Transverse colon (tissue), 4 donors: ENCODE measurements at regions not wholly inside any gene's neighbourhood (a gene's known extent, or its start where the extent isn't known, plus 50 kb on each side); places are given as distances from the start of the nearest gene placed in this dataset.

Experiments used
- DNase-seq: peaks from one replicate; pipeline ENCODE4 v3.0.0-alpha.2; 2019
- H3K27ac ChIP-seq, 4 donors: fragments of 200-600 bp; sonication (generic); 2 replicates each; pipeline ENCODE4 v1.5.1; 2016 to 2018; ENCODE audit warnings: inconsistent platforms in 4 of 4
- H3K27me3 ChIP-seq: fragments of 200-600 bp; sonication (generic); 2 replicates; pipeline ENCODE4 v1.5.1; 2017; ENCODE audit warnings: inconsistent platforms
- H3K36me3 ChIP-seq, 4 donors: fragments of 200-600 bp; sonication (generic); 2 replicates each; pipeline ENCODE4 v1.5.1; 2017 to 2019; ENCODE audit warnings: inconsistent platforms in 4 of 4
- H3K4me1 ChIP-seq, 4 donors: fragments of 200-600 bp; sonication (generic); 2 replicates each; pipeline ENCODE4 v1.5.1; 2017 to 2020; ENCODE audit warnings: inconsistent platforms in 4 of 4
- H3K4me3 ChIP-seq, 4 donors: fragments of 200-600 bp; sonication (generic); 1 replicate in 1 of 4; 2 replicates in 3 of 4; pipeline versions ENCODE4 v1.5.1 to v1.6.1; 2017 to 2019; ENCODE audit warnings: inconsistent platforms in 4 of 4
- H3K9me3 ChIP-seq, 2 donors: fragments of 200-600 bp; sonication (generic); 2 replicates each; pipeline ENCODE4 v1.5.1; 2017 to 2019; ENCODE audit warnings: inconsistent platforms in 2 of 2
- EP300 ChIP-seq: sonication (generic); formaldehyde crosslinking; IDR thresholded peaks from one replicate; pipeline ENCODE4 v1.6.1; 2017; ENCODE audit warnings: antibody characterized with exemption, low read depth
- POLR2A ChIP-seq: fragments of 450-650 bp; IDR thresholded peaks from one replicate; pipeline ENCODE4 v1.6.1; 2016; ENCODE audit warnings: antibody characterized with exemption, mild to moderate bottlenecking, moderate library complexity
- POLR2AphosphoS5 ChIP-seq, 3 donors: sonication (generic); formaldehyde crosslinking; IDR thresholded peaks; one replicate each; pipeline ENCODE4 v1.6.1; 2016; ENCODE audit warnings: antibody characterized with exemption in 3 of 3
- WGBS, 2 donors: methylation state at CpG; one replicate each; pipeline ENCODE4 v1.1.5; 2018; ENCODE audit warnings: low coverage in 1 of 2; 5-methylcytosine and 5-hydroxymethylcytosine counted together
- in situ Hi-C, 4 donors: fragments of 200-750 bp; cut with MboI; loops; one replicate each; pipeline versions ENCODE4 v1.15.0 to v1.15.1; 2017; ENCODE audit warnings: low sequenced_read_pairs in 3 of 4, low pct_ligation_motif_present in 1 of 4, low pct_unique_long_range_greater_than_20kb in 1 of 4
- intact Hi-C: fragments of 100-400 bp; cut with DNase I; formaldehyde crosslinking; loops from one replicate; pipeline ENCODE4 v1.15.1; 2023; ENCODE audit warnings: low total_unique reads
- TF ChIP-seq, protein P1 (sequence below), 5 experiments: fragments of 200-600 bp in 3 of 5; fragments of 450-650 bp in 2 of 5; sonication (generic) in 3 of 5; IDR thresholded peaks; 1 replicate in 2 of 5; 2 replicates in 3 of 5; pipeline ENCODE4 v1.5.1; 2016 to 2017; ENCODE audit warnings: antibody characterized with exemption in 5 of 5, inconsistent platforms in 3 of 5, mild to moderate bottlenecking in 2 of 5, moderate library complexity in 1 of 5

GRCh38 chr2:225938991-225939390 lies 539.5 kb downstream of the NYAP2 start:
- intact Hi-C loops = no loop called here
- H3K4me3 ChIP-seq = no peak overlapping the region
- WGBS, 2 donors = 74 to 83% methylated on average over 1 of the region's 1 CpG
- H3K4me1 ChIP-seq = no peaks in the 10 kb centered on the region
- in situ Hi-C loops = no loop called here
- no peak for DNase-seq
- TF ChIP-seq, protein P1, sequence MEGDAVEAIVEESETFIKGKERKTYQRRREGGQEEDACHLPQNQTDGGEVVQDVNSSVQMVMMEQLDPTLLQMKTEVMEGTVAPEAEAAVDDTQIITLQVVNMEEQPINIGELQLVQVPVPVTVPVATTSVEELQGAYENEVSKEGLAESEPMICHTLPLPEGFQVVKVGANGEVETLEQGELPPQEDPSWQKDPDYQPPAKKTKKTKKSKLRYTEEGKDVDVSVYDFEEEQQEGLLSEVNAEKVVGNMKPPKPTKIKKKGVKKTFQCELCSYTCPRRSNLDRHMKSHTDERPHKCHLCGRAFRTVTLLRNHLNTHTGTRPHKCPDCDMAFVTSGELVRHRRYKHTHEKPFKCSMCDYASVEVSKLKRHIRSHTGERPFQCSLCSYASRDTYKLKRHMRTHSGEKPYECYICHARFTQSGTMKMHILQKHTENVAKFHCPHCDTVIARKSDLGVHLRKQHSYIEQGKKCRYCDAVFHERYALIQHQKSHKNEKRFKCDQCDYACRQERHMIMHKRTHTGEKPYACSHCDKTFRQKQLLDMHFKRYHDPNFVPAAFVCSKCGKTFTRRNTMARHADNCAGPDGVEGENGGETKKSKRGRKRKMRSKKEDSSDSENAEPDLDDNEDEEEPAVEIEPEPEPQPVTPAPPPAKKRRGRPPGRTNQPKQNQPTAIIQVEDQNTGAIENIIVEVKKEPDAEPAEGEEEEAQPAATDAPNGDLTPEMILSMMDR (IDR thresholded peaks at IDR 0.05) = no peak
- TF ChIP-seq POLR2AphosphoS5 (IDR thresholded peaks at IDR 0.05) (no peak), EP300 (no peak), POLR2A (no peak)
- H3K36me3 ChIP-seq = no peaks in the 10 kb centered on the region
- no peak overlapping the region for H3K27ac ChIP-seq
- no peaks in the 10 kb centered on the region for H3K27me3 ChIP-seq
- no peaks in the 10 kb centered on the region for H3K9me3 ChIP-seq

GRCh38 chr2:225937625-225938187 lies 538.2 kb downstream of the NYAP2 start:
- DNase-seq = no peak
- Histone ChIP-seq H3K36me3 (no peaks in the 10 kb centered on the region), H3K27me3 (no peaks in the 10 kb centered on the region), H3K4me3 (no peak overlapping the region), H3K27ac (no peak overlapping the region), H3K4me1 (no peaks in the 10 kb centered on the region), H3K9me3 (no peaks in the 10 kb centered on the region)
- TF ChIP-seq POLR2A = no peak
- no peak for TF ChIP-seq POLR2AphosphoS5 (IDR thresholded peaks at IDR 0.05)
- TF ChIP-seq, protein P1 (IDR thresholded peaks at IDR 0.05) = no peak
- no peak for TF ChIP-seq EP300
- in situ Hi-C loops = no loop called here
- intact Hi-C loops = no loop called here
- WGBS, 2 donors = 100% methylated on average over 1 of the region's 1 CpG; no CpG with 5 or more reads in 1 of the 2 donors

GRCh38 chr2:225932811-225933413 lies 533.4 kb downstream of the NYAP2 start:
- H3K27me3 ChIP-seq = no peaks in the 10 kb centered on the region
- no peaks in the 10 kb centered on the region for H3K9me3 ChIP-seq
- in situ Hi-C loops (no loop called here), intact Hi-C loops (no loop called here)
- H3K4me1 ChIP-seq = no peaks in the 10 kb centered on the region
- no peak for DNase-seq
- no peak overlapping the region for H3K27ac ChIP-seq
- WGBS, 2 donors = 45 to 47% methylated on average over 1 of the region's 1 CpG
- TF ChIP-seq POLR2AphosphoS5 (IDR thresholded peaks at IDR 0.05) (no peak), EP300 (no peak), POLR2A (no peak)
- TF ChIP-seq, protein P1 (IDR thresholded peaks at IDR 0.05) = no peak
- no peak overlapping the region for H3K4me3 ChIP-seq
- H3K36me3 ChIP-seq = no peaks in the 10 kb centered on the region

GRCh38 chr2:225930687-225931086 lies 531.2 kb downstream of the NYAP2 start:
- Histone ChIP-seq H3K4me3 (no peak overlapping the region), H3K4me1 (no peaks in the 10 kb centered on the region), H3K36me3 (no peaks in the 10 kb centered on the region), H3K27ac (no peak overlapping the region), H3K27me3 (no peaks in the 10 kb centered on the region), H3K9me3 (no peaks in the 10 kb centered on the region)
- WGBS, 2 donors = 46 to 71% methylated on average over 2 of the region's 2 CpGs
- no peak for TF ChIP-seq EP300
- no peak for TF ChIP-seq POLR2AphosphoS5 (IDR thresholded peaks at IDR 0.05)
- no peak for DNase-seq
- in situ Hi-C loops = no loop called here
- intact Hi-C loops = no loop called here
